Esophagus (tissue), 2 donors: ENCODE measurements at regions not wholly inside any gene's neighbourhood (a gene's known extent, or its start where the extent isn't known, plus 50 kb on each side); places are given as distances from the start of the nearest gene placed in this dataset.

Experiments
- H3K27ac ChIP-seq, 2 donors: one replicate each; pipeline ENCODE4 v1.5.1; 2013; ENCODE audit warnings: low read depth in 2 of 2, mild to moderate bottlenecking in 2 of 2, inconsistent platforms in 1 of 2, low read length in 1 of 2, moderate library complexity in 1 of 2
- H3K27me3 ChIP-seq, 2 donors: one replicate each; pipeline ENCODE4 v1.6.1; 2013; ENCODE audit warnings: low read length in 2 of 2, control low read depth in 1 of 2, mild to moderate bottlenecking in 1 of 2; ENCODE audit not compliant: insufficient read depth in 2 of 2, control insufficient read depth in 1 of 2
- H3K36me3 ChIP-seq, 2 donors: one replicate each; pipeline ENCODE4 v1.6.1; 2013; ENCODE audit warnings: low read length in 1 of 2; ENCODE audit not compliant: control insufficient read depth in 2 of 2, insufficient read depth in 2 of 2
- H3K4me1 ChIP-seq, 2 donors: one replicate each; pipeline ENCODE4 v1.6.1; 2013; ENCODE audit warnings: low read length in 1 of 2; ENCODE audit not compliant: control insufficient read depth in 2 of 2, insufficient read depth in 2 of 2
- H3K4me3 ChIP-seq, 2 donors: one replicate each; pipeline ENCODE4 v1.5.1; 2013; ENCODE audit warnings: low read length in 2 of 2, mild to moderate bottlenecking in 2 of 2, low read depth in 1 of 2, moderate library complexity in 1 of 2
- H3K9me3 ChIP-seq, 2 donors: one replicate each; pipeline ENCODE4 v1.6.1; 2013; ENCODE audit warnings: mild to moderate bottlenecking in 2 of 2, low read depth in 1 of 2, low read length in 1 of 2, moderate library complexity in 1 of 2; ENCODE audit not compliant: control insufficient read depth in 2 of 2, insufficient read depth in 1 of 2
- WGBS, 2 donors: extraction: QIAGEN DNeasy Blood & Tissue Kit; methylation state at CpG; one replicate each; pipeline ENCODE4 v1.1.7; 2013; 5-methylcytosine and 5-hydroxymethylcytosine counted together
- donor health status: healthy with polysubstance abuse.
- donor health status: Bipolar disorder and iron deficiency.

- WGBS, 2 donors = 35 to 38% methylated on average over 2 of the region's 2 CpGs
- Histone ChIP-seq H3K4me3 (no peak overlapping the region), H3K36me3 (no peaks in the 10 kb centered on the region), H3K4me1 (no peaks in the 10 kb centered on the region), H3K9me3 (peaks cover 0 to 2% of the 10 kb centered on the region in 2 donors), H3K27me3 (no peaks in the 10 kb centered on the region), H3K27ac (no peak overlapping the region)
Observed at GRCh38 chr13:70732611-70733010, 624.4 kb upstream of the KLHL1 start.

GRCh38 chr13:70729369-70729768, 621.1 kb upstream of the KLHL1 start:
- Histone ChIP-seq H3K9me3 (peaks cover 0 to 2% of the 10 kb centered on the region in 2 donors), H3K4me1 (no peaks in the 10 kb centered on the region), H3K27ac (no peak overlapping the region), H3K27me3 (no peaks in the 10 kb centered on the region), H3K36me3 (no peaks in the 10 kb centered on the region), H3K4me3 (no peak overlapping the region)
- WGBS, 2 donors = 76 to 83% methylated on average over 2 of the region's 2 CpGs

- WGBS, 2 donors = 47 to 63% methylated on average over 1 of the region's 1 CpG
Observed at GRCh38 chr13:70723732-70724131, 615.5 kb upstream of the KLHL1 start.

GRCh38 chr13:70720386-70720785, 612.1 kb upstream of the KLHL1 start:
- Histone ChIP-seq H3K4me1 (no peaks in the 10 kb centered on the region), H3K4me3 (no peak overlapping the region), H3K27ac (no peak overlapping the region), H3K36me3 (no peaks in the 10 kb centered on the region), H3K9me3 (no peaks in the 10 kb centered on the region), H3K27me3 (no peaks in the 10 kb centered on the region)
- WGBS, 2 donors = 25 to 28% methylated on average over 1 of the region's 1 CpG

More at GRCh38 chr13:70723732-70724131, 615.5 kb upstream of the KLHL1 start:
- H3K27me3 ChIP-seq = no peaks in the 10 kb centered on the region
- H3K4me1 ChIP-seq = no peaks in the 10 kb centered on the region
- H3K27ac ChIP-seq = no peak overlapping the region
- peaks cover 0 to 2% of the 10 kb centered on the region in 2 donors for H3K9me3 ChIP-seq
- H3K4me3 ChIP-seq = no peak overlapping the region
- no peaks in the 10 kb centered on the region for H3K36me3 ChIP-seq

DNA sequence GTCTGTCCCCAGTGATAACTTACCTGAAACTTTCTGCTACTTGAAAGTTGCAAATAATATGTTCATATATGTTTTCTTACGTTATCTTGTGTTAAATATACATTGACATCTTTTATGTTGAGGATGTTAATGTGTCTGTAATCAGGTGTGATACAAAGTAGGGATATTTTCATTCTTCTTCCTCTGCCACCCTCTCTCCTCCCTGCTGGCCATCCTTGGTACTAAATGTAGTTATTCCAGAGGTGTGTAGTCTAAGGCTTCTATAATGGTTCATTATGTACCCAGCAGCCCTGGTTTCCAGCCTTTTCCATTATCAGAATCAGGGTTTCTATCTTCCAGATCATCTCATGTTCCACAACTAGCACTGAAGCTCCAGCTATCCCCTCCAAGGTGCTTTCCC, 606.7 kb upstream of the KLHL1 start:
- WGBS, 2 donors = 66 to 70% methylated on average over 1 of the region's 1 CpG
- Histone ChIP-seq H3K36me3 (no peaks in the 10 kb centered on the region), H3K4me1 (no peaks in the 10 kb centered on the region)

GRCh38 chr13:70708775-70709174, 600.5 kb upstream of the KLHL1 start:
- Histone ChIP-seq H3K4me1 (no peaks in the 10 kb centered on the region), H3K36me3 (no peaks in the 10 kb centered on the region), H3K9me3 (no peaks in the 10 kb centered on the region), H3K4me3 (no peak overlapping the region), H3K27ac (no peak overlapping the region), H3K27me3 (no peaks in the 10 kb centered on the region)

More for the DNA sequence above, 606.7 kb upstream of the KLHL1 start:
- Histone ChIP-seq H3K4me3 (no peak overlapping the region), H3K27me3 (no peaks in the 10 kb centered on the region), H3K9me3 (no peaks in the 10 kb centered on the region), H3K27ac (no peak overlapping the region)

DNA sequence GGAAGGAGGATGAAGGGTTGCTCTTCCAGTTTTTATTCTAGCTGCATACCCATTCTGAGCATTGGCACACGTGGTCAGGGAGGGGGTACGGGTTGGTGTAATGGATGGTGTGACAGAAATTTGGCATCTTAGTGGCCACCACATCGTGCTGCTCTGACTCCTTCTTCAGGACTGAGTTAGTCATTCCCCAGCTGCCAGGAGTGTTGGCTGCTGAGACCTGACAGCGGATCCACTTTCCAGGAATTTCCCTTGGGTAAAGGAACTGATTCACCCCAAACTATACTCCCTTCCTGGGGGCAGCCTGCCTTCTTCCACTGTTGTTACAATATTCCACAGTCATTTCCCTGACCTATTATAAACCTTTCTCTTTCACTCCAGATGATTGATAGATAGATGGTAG, 595.5 kb upstream of the KLHL1 start:
- H3K4me1 ChIP-seq = no peaks in the 10 kb centered on the region
- H3K9me3 ChIP-seq = no peaks in the 10 kb centered on the region
- H3K27ac ChIP-seq = no peak overlapping the region
- H3K4me3 ChIP-seq = no peak overlapping the region
- no peaks in the 10 kb centered on the region for H3K36me3 ChIP-seq
- 67 to 82% methylated on average over 4 of the region's 4 CpGs for WGBS, 2 donors
- no peaks in the 10 kb centered on the region for H3K27me3 ChIP-seq

DNA sequence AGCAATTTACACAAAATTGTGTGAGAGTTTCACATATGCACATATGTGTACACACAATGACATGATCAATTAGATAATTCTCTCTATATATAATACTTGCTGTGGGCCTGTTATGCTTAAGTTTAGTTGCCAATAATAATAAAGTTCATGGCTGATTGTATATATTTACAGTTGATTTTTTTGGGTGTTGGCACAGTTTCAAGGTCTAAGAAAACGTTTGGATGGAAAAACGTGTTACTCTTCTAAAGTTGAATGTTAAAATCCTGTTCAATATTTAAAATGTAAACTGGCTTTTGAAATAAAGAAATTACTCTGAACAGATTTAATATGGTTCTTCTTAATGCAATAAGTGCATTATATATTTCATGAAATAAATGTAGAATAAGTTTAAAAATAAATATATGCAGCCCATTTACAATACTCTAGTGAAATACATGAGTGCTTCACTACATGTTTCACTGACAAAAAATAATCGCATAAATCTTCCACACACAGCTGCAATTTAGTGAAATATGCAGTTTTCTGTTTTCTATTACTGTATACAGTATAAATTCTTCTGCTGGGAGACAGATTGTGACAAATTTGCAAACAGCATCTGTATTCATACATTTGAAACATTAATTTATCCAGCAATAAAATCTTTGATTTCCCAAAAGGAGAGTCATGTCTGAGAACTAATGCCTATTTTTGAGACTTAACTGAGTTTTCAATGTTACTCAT, 586.9 kb upstream of the KLHL1 start:
- H3K4me1 ChIP-seq = no peaks in the 10 kb centered on the region
- no peaks in the 10 kb centered on the region for H3K9me3 ChIP-seq
- no peaks in the 10 kb centered on the region for H3K27me3 ChIP-seq
- H3K36me3 ChIP-seq = no peaks in the 10 kb centered on the region
- 29 to 33% methylated on average over 3 of the region's 3 CpGs for whole genome bisulfite sequencing, 2 donors
- no peak overlapping the region for H3K27ac ChIP-seq
- no peak overlapping the region for H3K4me3 ChIP-seq

- Histone ChIP-seq H3K36me3 (no peaks in the 10 kb centered on the region), H3K27me3 (no peaks in the 10 kb centered on the region), H3K4me1 (no peaks in the 10 kb centered on the region), H3K4me3 (no peak overlapping the region), H3K9me3 (peaks cover 3 to 6% of the 10 kb centered on the region in 2 donors), H3K27ac (no peak overlapping the region)
Observed at GRCh38 chr13:70668983-70669382, 560.7 kb upstream of the KLHL1 start.

- no peaks in the 10 kb centered on the region for H3K27me3 ChIP-seq
- H3K36me3 ChIP-seq = no peaks in the 10 kb centered on the region
- 45 to 78% methylated on average over 1 of the region's 1 CpG for WGBS, 2 donors
- peaks cover 3 to 6% of the 10 kb centered on the region in 2 donors for H3K9me3 ChIP-seq
- no peak overlapping the region for H3K4me3 ChIP-seq
- no peak overlapping the region for H3K27ac ChIP-seq
- H3K4me1 ChIP-seq = no peaks in the 10 kb centered on the region
Observed at GRCh38 chr13:70668293-70668692, 560.0 kb upstream of the KLHL1 start.
